ENCODE measurements at regions not wholly inside any gene's neighbourhood (a gene's known extent, or its start where the extent isn't known, plus 50 kb on each side); places are given as distances from the start of the nearest gene placed in this dataset.

DNA sequence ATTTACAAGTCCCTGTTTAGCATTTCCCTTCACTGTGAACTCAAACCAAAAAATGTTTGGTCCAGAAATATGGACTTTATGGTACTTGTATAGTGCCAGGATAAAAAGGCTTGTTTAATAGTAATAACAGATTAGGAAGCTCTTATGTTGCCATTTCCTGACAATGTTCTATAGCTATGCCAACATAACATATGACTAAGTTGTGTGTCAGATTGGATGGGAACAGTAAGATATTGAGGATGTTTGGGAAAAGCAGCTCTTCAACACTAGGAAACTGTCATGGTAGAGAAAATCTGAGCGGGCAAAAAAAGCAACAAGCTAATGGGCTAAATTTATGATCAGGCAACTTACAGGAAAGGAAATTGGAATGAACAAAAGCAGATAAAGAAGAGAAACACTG, 287.1 kb upstream of the ADGRL4 start:
- no peak for DNase-seq (ENCODE audit: low spot score)
- H3K27ac ChIP-seq (ENCODE audit: low read depth, low read length, poor library complexity, severe bottlenecking), result no peak overlapping the region
- CTCF ChIA-PET, result no interaction called here

DNA sequence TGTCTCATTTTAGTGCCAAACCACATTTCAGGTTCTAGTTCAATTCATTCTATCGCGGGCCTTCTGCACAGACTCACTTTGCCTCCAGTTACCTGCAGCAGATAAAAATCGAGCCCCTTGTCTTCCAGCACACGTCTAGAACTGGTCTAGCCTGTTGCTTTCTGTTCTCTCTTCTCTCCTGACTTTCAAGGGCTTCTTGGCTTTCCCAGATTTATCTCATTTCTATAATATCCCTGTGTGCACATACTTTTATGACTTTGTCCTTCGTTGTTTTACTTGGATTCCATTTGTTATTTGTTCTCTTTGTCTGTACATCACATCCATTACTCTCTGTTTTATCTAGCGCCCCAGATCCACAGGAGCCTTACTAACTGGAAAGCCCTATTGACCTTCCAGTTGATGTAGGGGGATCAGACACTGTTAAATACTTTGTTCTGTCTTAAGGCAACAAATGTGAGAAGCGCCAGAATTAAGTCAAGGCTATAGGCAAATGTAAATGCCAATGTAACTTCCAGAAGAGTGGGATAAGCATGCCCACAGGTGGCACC, 284.5 kb upstream of the ADGRL4 start:
- no peak for DNase-seq (ENCODE audit: low spot score)
- POLR2A ChIA-PET (ENCODE audit: low non-redundant PET), result no interaction called here
- no peak overlapping the region for H3K27ac ChIP-seq (ENCODE audit: low read depth, low read length, poor library complexity, severe bottlenecking)
- BruUV-seq (replicated peaks), result no TSS peak
- TF ChIP-seq, protein P1, sequence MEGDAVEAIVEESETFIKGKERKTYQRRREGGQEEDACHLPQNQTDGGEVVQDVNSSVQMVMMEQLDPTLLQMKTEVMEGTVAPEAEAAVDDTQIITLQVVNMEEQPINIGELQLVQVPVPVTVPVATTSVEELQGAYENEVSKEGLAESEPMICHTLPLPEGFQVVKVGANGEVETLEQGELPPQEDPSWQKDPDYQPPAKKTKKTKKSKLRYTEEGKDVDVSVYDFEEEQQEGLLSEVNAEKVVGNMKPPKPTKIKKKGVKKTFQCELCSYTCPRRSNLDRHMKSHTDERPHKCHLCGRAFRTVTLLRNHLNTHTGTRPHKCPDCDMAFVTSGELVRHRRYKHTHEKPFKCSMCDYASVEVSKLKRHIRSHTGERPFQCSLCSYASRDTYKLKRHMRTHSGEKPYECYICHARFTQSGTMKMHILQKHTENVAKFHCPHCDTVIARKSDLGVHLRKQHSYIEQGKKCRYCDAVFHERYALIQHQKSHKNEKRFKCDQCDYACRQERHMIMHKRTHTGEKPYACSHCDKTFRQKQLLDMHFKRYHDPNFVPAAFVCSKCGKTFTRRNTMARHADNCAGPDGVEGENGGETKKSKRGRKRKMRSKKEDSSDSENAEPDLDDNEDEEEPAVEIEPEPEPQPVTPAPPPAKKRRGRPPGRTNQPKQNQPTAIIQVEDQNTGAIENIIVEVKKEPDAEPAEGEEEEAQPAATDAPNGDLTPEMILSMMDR (conservative IDR thresholded peaks at IDR 0.05; ENCODE audit: low read depth, low read length), result no peak
- no peak for TF ChIP-seq EZH2 (IDR thresholded peaks at IDR 0.05; ENCODE audit: borderline replicate concordance, low read depth, low read length, poor library complexity, severe bottlenecking)
- no peaks in the 10 kb centered on the region for H3K27me3 ChIP-seq (replicated peaks; ENCODE audit: insufficient read depth, low read depth, low read length, poor library complexity)
- CTCF ChIA-PET, result no interaction called here
- no peaks in the 10 kb centered on the region for H3K9me3 ChIP-seq (ENCODE audit: low read depth, low read length, poor library complexity, severe bottlenecking)
- intact Hi-C loops (cut with micrococcal nuclease; ENCODE audit: unreplicated experiment), result no loop called here
- H3K4me1 ChIP-seq (ENCODE audit: insufficient read depth, low read length, poor library complexity, severe bottlenecking), result no peaks in the 10 kb centered on the region
- H3K36me3 ChIP-seq (ENCODE audit: insufficient read depth, low read length, poor library complexity, severe bottlenecking), result no peaks in the 10 kb centered on the region
- no peak overlapping the region for H3K4me3 ChIP-seq (ENCODE audit: low read depth, low read length, poor library complexity, severe bottlenecking)

More for the DNA sequence above, 287.1 kb upstream of the ADGRL4 start:
- H3K36me3 ChIP-seq (ENCODE audit: insufficient read depth, low read length, poor library complexity, severe bottlenecking), result no peaks in the 10 kb centered on the region
- TF ChIP-seq, protein P1 (conservative IDR thresholded peaks at IDR 0.05; ENCODE audit: low read depth, low read length), result no peak
- no peak for TF ChIP-seq EZH2 (IDR thresholded peaks at IDR 0.05; ENCODE audit: borderline replicate concordance, low read depth, low read length, poor library complexity, severe bottlenecking)
- POLR2A ChIA-PET (ENCODE audit: low non-redundant PET), result no interaction called here
- no TSS peak for BruUV-seq (replicated peaks)
- no peaks in the 10 kb centered on the region for H3K9me3 ChIP-seq (ENCODE audit: low read depth, low read length, poor library complexity, severe bottlenecking)
- no peaks in the 10 kb centered on the region for H3K27me3 ChIP-seq (replicated peaks; ENCODE audit: insufficient read depth, low read depth, low read length, poor library complexity)
- H3K4me1 ChIP-seq (ENCODE audit: insufficient read depth, low read length, poor library complexity, severe bottlenecking), result no peaks in the 10 kb centered on the region
- intact Hi-C loops (cut with micrococcal nuclease; ENCODE audit: unreplicated experiment), result no loop called here
- no peak overlapping the region for H3K4me3 ChIP-seq (ENCODE audit: low read depth, low read length, poor library complexity, severe bottlenecking)

DNA sequence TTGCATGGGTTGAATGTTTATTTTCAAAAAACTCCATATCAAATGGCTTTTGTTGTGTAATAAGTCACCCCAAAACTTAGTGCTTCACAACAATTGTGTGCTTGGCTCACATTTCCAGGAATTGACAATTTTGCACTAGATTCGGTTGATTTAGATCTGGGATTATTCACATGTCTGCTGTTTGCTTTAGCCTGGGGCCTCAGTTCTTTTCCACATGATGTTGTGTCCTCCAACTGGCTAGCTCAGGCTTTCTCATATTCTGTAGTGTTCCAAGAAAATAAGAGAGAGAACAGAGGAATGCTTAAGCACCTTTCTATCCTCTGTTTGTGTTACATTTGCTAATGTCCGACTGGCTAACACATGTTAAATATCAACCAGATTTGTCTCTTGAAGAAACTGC, 281.5 kb upstream of the ADGRL4 start:
- intact Hi-C loops (cut with micrococcal nuclease; ENCODE audit: unreplicated experiment), result no loop called here
- Histone ChIP-seq H3K4me1 (ENCODE audit: insufficient read depth, low read length, poor library complexity, severe bottlenecking) (no peaks in the 10 kb centered on the region), H3K4me3 (ENCODE audit: low read depth, low read length, poor library complexity, severe bottlenecking) (no peak overlapping the region), H3K27ac (ENCODE audit: low read depth, low read length, poor library complexity, severe bottlenecking) (no peak overlapping the region), H3K27me3 (replicated peaks; ENCODE audit: insufficient read depth, low read depth, low read length, poor library complexity) (no peaks in the 10 kb centered on the region), H3K9me3 (ENCODE audit: low read depth, low read length, poor library complexity, severe bottlenecking) (no peaks in the 10 kb centered on the region), H3K36me3 (ENCODE audit: insufficient read depth, low read length, poor library complexity, severe bottlenecking) (no peaks in the 10 kb centered on the region)
- POLR2A ChIA-PET (ENCODE audit: low non-redundant PET), result no interaction called here
- TF ChIP-seq, protein P1 (conservative IDR thresholded peaks at IDR 0.05; ENCODE audit: low read depth, low read length), result no peak
- no peak for TF ChIP-seq EZH2 (IDR thresholded peaks at IDR 0.05; ENCODE audit: borderline replicate concordance, low read depth, low read length, poor library complexity, severe bottlenecking)
- CTCF ChIA-PET, result no interaction called here
- no peak for DNase-seq (ENCODE audit: low spot score)
- no TSS peak for BruUV-seq (replicated peaks)

Data from A673 (cell line).